ENCODE measurements at regions not wholly inside any gene's neighbourhood (a gene's known extent, or its start where the extent isn't known, plus 50 kb on each side); places are given as distances from the start of the nearest gene placed in this dataset.

DNA sequence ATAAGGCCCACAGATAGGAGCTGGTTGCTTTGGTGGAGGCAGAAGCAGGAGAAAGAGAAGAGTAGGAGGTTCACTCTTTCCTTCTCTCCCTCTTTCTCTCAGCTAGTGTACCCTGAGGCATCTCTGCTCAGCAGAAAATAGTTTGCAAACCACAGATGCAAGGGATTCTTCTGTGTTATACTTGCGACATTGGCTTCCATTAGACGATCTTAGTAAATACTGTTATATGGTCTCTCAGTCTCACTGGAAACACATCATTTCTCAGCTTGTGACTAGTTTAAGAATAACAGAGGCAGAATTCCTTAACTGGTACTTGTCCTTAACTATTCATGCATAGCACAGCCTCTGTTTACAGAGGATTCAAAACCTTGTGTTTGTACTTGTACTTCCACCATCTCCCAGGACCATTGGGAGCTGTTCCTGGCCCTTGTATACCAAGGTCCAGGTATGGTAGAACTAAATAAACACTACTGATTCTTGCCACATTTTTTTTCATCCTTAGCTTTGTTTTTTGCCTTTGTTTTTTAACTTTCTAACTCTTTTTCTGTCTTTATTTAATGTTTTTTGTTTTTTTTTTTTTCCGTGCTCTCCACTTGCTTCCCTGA is 218.2 kb downstream of the OTOR start:
- Histone ChIP-seq H3K27me3 (ENCODE audit: insufficient read depth, low read length, poor library complexity, severe bottlenecking) (no peaks in the 10 kb centered on the region), H3K4me3 (ENCODE audit: low read length, poor library complexity, severe bottlenecking) (no peak overlapping the region), H4K20me1 (ENCODE audit: insufficient read depth, low read length, poor library complexity, severe bottlenecking) (no peaks in the 10 kb centered on the region), H3K9me3 (ENCODE audit: insufficient read depth, low read depth, low read length) (no peaks in the 10 kb centered on the region), H2AFZ (ENCODE audit: low read length) (no peak overlapping the region), H3K4me2 (ENCODE audit: low read depth, low read length, poor library complexity, severe bottlenecking) (no peak overlapping the region), H3K9ac (ENCODE audit: low read depth, low read length, poor library complexity, severe bottlenecking) (no peak overlapping the region), H3K79me2 (ENCODE audit: insufficient read depth, low read length) (no peaks in the 10 kb centered on the region), H3K4me1 (ENCODE audit: insufficient read depth, low read length, poor library complexity, severe bottlenecking) (no peaks in the 10 kb centered on the region), H3F3A (ENCODE audit: low read depth) (no peaks in the 10 kb centered on the region), H3K36me3 (ENCODE audit: insufficient read depth, low read length) (no peaks in the 10 kb centered on the region), H3K9me2 (replicated peaks; ENCODE audit: low read depth, low read length) (no peaks in the 10 kb centered on the region)
- TF ChIP-seq EZH2phosphoT487 (IDR thresholded peaks at IDR 0.05; ENCODE audit: borderline replicate concordance): no peak
- TF ChIP-seq, protein P1, sequence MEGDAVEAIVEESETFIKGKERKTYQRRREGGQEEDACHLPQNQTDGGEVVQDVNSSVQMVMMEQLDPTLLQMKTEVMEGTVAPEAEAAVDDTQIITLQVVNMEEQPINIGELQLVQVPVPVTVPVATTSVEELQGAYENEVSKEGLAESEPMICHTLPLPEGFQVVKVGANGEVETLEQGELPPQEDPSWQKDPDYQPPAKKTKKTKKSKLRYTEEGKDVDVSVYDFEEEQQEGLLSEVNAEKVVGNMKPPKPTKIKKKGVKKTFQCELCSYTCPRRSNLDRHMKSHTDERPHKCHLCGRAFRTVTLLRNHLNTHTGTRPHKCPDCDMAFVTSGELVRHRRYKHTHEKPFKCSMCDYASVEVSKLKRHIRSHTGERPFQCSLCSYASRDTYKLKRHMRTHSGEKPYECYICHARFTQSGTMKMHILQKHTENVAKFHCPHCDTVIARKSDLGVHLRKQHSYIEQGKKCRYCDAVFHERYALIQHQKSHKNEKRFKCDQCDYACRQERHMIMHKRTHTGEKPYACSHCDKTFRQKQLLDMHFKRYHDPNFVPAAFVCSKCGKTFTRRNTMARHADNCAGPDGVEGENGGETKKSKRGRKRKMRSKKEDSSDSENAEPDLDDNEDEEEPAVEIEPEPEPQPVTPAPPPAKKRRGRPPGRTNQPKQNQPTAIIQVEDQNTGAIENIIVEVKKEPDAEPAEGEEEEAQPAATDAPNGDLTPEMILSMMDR (conservative IDR thresholded peaks at IDR 0.05; ENCODE audit: low read length): no peak

DNA sequence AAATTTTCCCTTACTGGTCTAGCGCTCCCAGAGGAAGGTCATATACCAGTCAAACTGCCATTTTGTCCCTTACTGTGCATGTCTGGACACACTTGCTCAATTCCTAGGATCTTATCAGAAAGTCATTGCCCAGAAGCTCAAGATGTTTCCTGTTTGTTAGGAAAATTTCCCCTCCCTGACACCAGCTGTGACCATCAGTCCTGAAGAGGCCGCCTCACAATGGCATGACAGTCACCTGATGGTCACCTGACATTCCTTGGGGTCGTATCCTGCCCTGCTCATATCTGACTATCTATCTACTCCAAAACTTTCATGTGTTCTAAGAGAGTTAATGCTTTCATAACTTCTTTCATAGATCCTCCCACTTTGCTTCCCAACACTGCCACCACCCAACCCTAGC is 219.9 kb downstream of the OTOR start:
- Histone ChIP-seq H3K9ac (ENCODE audit: low read depth, low read length, poor library complexity, severe bottlenecking) (no peak overlapping the region), H2AFZ (ENCODE audit: low read length) (no peak overlapping the region), H3K9me3 (ENCODE audit: insufficient read depth, low read depth, low read length) (no peaks in the 10 kb centered on the region), H3K4me3 (ENCODE audit: low read length, poor library complexity, severe bottlenecking) (no peak overlapping the region), H3F3A (ENCODE audit: low read depth) (no peaks in the 10 kb centered on the region), H4K20me1 (ENCODE audit: insufficient read depth, low read length, poor library complexity, severe bottlenecking) (no peaks in the 10 kb centered on the region), H3K36me3 (ENCODE audit: insufficient read depth, low read length) (no peaks in the 10 kb centered on the region), H3K4me1 (ENCODE audit: insufficient read depth, low read length, poor library complexity, severe bottlenecking) (no peaks in the 10 kb centered on the region), H3K79me2 (ENCODE audit: insufficient read depth, low read length) (no peaks in the 10 kb centered on the region), H3K9me2 (replicated peaks; ENCODE audit: low read depth, low read length) (no peaks in the 10 kb centered on the region), H3K4me2 (ENCODE audit: low read depth, low read length, poor library complexity, severe bottlenecking) (no peak overlapping the region), H3K27me3 (ENCODE audit: insufficient read depth, low read length, poor library complexity, severe bottlenecking) (no peaks in the 10 kb centered on the region)
- TF ChIP-seq, protein P1 (conservative IDR thresholded peaks at IDR 0.05; ENCODE audit: low read length): no peak
- no peak for TF ChIP-seq EZH2phosphoT487 (IDR thresholded peaks at IDR 0.05; ENCODE audit: borderline replicate concordance)

DNA sequence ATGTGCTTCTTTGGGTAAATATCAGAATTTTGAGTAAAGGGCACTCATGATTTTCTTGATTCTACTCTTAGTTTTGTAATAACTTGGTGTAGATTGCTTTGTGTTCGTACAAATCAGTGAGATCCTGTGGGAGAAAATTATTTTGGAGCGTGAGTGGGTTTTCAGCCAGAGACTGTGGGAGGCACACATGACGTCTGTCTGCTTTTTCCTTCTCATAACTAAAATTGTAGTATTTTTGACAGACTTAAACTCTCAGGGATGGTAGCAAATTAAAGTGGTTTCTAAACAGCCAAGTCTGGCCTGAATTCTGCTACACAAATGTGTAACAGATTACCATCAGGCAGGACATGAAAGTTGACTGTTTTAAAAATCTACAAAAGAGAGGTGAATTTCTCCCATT is 222.6 kb downstream of the OTOR start:
- Histone ChIP-seq H3K79me2 (ENCODE audit: insufficient read depth, low read length) (no peaks in the 10 kb centered on the region), H3K9me2 (replicated peaks; ENCODE audit: low read depth, low read length) (no peaks in the 10 kb centered on the region), H3K4me1 (ENCODE audit: insufficient read depth, low read length, poor library complexity, severe bottlenecking) (no peaks in the 10 kb centered on the region), H3K36me3 (ENCODE audit: insufficient read depth, low read length) (no peaks in the 10 kb centered on the region), H3K27me3 (ENCODE audit: insufficient read depth, low read length, poor library complexity, severe bottlenecking) (no peaks in the 10 kb centered on the region), H2AFZ (ENCODE audit: low read length) (no peak overlapping the region), H3K4me2 (ENCODE audit: low read depth, low read length, poor library complexity, severe bottlenecking) (no peak overlapping the region), H4K20me1 (ENCODE audit: insufficient read depth, low read length, poor library complexity, severe bottlenecking) (no peaks in the 10 kb centered on the region), H3K9ac (ENCODE audit: low read depth, low read length, poor library complexity, severe bottlenecking) (no peak overlapping the region), H3F3A (ENCODE audit: low read depth) (no peaks in the 10 kb centered on the region), H3K9me3 (ENCODE audit: insufficient read depth, low read depth, low read length) (no peaks in the 10 kb centered on the region), H3K4me3 (ENCODE audit: low read length, poor library complexity, severe bottlenecking) (no peak overlapping the region)
- no peak for TF ChIP-seq EZH2phosphoT487 (IDR thresholded peaks at IDR 0.05; ENCODE audit: borderline replicate concordance)
- TF ChIP-seq, protein P1 (conservative IDR thresholded peaks at IDR 0.05; ENCODE audit: low read length): no peak
